HUES64 (cell line): ENCODE measurements at regions not wholly inside any gene's neighbourhood (a gene's known extent, or its start where the extent isn't known, plus 50 kb on each side); places are given as distances from the start of the nearest gene placed in this dataset.

Experiments
- H3K27ac ChIP-seq: 2 replicates; pipeline ENCODE4 v1.7.0; 2013; ENCODE audit warnings: low read depth, low read length, inconsistent platforms
- H3K27me3 ChIP-seq: 2 replicates; pipeline ENCODE4 v1.6.1; 2013; ENCODE audit warnings: mild to moderate bottlenecking, low read length; ENCODE audit not compliant: insufficient read depth
- H3K36me3 ChIP-seq: 2 replicates; pipeline ENCODE4 v1.6.1; 2013; ENCODE audit warnings: mild to moderate bottlenecking, low read length; ENCODE audit not compliant: insufficient read depth
- H3K4me1 ChIP-seq: 2 replicates; pipeline ENCODE4 v1.6.1; 2013; ENCODE audit warnings: mild to moderate bottlenecking, low read length, moderate library complexity; ENCODE audit not compliant: insufficient read depth
- H3K4me3 ChIP-seq: 2 replicates; pipeline ENCODE4 v1.5.1; 2013; ENCODE audit warnings: mild to moderate bottlenecking, low read length, moderate library complexity
- H3K9ac ChIP-seq: 2 replicates; pipeline ENCODE4 v1.6.1; 2013; ENCODE audit warnings: mild to moderate bottlenecking, low read depth, low read length
- H3K9me3 ChIP-seq: 2 replicates; pipeline ENCODE4 v1.6.1; 2013; ENCODE audit warnings: low read depth, low read length; ENCODE audit not compliant: insufficient read depth
- WGBS: fragments of 150-250, 120-280 bp; methylation state at CpG from one replicate; pipeline ENCODE4 v1.1.7; 2013; ENCODE audit warnings: missing lambda C conversion rate; 5-methylcytosine and 5-hydroxymethylcytosine counted together

DNA sequence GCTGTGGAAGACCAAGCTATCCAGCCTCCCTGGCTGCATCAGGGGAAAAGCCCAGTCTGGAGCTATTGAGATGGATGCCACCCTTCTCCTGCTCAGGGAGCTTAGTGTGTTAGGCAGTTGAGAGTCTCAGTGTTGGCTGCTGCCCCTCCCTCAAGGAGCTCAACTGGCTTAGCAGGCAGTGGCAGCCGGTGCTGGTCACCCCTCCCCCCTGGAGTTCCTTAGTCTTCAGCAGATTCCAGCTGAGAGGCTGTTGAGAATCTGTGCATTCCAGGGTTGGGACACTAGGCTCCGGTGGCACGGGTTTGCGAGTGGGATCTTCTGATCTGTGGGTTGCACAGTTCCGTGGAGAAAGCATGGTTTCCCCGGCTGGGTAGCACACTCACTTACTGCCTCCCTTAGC lies 883.8 kb downstream of the NSUN3 start:
- no peak overlapping the region for H3K9ac ChIP-seq
- H3K27me3 ChIP-seq, result no peaks in the 10 kb centered on the region
- H3K4me3 ChIP-seq, result no peak overlapping the region
- no peaks in the 10 kb centered on the region for H3K4me1 ChIP-seq
- 92% methylated on average over 6 of the region's 6 CpGs for WGBS
- no peaks in the 10 kb centered on the region for H3K36me3 ChIP-seq
- no peaks in the 10 kb centered on the region for H3K9me3 ChIP-seq
- no peak overlapping the region for H3K27ac ChIP-seq

DNA sequence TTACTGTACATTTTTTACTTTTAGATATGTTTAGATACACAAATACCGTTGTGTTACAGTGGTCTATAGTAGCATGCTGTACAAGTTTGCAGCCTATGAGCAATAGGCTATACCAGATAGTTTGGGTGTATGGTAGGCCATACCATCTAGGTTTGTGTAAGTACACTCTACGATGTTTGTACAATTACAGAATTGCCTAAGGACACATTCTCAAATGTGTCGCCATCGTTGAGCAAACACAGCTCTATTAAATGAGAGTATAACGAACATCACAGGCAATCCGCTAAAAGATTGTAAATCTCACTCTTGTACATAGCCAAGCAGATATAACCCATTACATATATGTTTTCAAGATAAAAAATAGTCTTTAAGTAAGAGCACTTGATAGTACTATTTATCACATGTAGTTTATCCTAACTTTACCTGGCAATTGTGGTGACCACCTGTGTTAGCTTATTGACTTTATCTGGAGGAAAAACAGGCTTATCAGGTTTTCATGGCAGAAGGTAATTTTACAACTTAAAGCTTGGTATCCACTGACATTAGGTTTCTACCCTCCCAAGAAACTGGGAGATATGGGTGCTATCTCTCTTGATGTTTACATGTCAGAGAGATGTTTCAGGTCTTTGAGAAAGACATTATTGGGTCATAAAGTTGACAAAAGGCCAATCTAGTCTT lies 898.7 kb downstream of the NSUN3 start:
- WGBS, result 94% methylated on average over 6 of the region's 6 CpGs
- no peaks in the 10 kb centered on the region; the same call in 1 of the 2 replicates for H3K4me1 ChIP-seq
- H3K4me3 ChIP-seq, result no peak overlapping the region
- no peaks in the 10 kb centered on the region for H3K36me3 ChIP-seq
- no peaks in the 10 kb centered on the region for H3K9me3 ChIP-seq
- no peak overlapping the region for H3K27ac ChIP-seq
- H3K9ac ChIP-seq, result no peak overlapping the region
- H3K27me3 ChIP-seq, result no peaks in the 10 kb centered on the region

DNA sequence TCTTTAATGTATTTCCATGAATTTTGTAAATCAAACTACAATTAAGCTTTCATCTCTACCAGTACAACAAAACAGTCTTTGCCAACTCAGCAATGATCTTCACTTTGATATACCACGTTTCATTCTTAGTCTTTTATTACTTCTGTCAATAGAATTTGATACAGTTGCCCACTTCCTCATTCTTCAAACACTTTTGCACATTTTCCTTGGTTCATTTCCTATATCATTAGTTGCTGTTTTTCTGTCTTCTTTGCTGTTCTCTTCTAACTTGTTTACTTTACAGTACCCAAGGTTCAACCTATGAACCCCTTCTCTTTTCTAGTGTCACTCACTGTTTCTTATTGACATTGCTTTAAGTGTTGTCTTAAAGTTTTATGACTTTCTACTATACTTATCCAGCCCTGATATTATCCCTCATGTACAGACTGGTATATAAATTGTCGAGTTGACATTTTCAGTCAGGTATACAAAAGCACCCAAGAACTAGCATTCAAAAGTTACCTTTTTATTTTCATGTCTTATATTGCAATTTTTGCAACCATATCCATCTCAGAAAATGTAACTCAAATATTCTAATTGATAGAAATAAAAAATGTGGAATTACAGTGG lies 903.1 kb downstream of the NSUN3 start:
- H3K27me3 ChIP-seq, result no peaks in the 10 kb centered on the region
- H3K36me3 ChIP-seq, result no peaks in the 10 kb centered on the region
- no peak overlapping the region for H3K9ac ChIP-seq
- H3K4me3 ChIP-seq, result no peak overlapping the region
- no peak overlapping the region for H3K27ac ChIP-seq
- no peaks in the 10 kb centered on the region for H3K4me1 ChIP-seq
- WGBS, result over 99% methylated on average over 2 of the region's 2 CpGs
- H3K9me3 ChIP-seq, result no peaks in the 10 kb centered on the region

DNA sequence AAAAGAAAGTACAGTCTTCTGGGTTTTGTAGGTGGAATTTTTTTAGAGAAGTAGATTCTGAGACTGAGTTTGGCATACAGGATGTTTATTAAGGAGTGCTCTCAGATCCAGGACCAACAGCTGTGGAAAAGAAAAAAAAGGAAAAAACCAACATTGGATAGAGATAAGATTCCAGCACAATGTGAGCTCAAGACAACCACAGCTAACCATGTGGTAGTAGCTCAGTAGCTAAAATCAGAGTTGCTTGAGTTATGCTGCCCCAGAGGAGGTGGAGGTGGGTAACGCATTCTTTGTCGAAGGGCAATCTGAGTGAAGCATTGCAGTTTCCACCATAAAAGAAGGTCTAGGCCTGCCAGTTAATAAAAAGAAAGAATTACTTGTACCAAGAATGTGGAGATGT lies 904.3 kb downstream of the NSUN3 start:
- H3K4me1 ChIP-seq, result no peaks in the 10 kb centered on the region
- no peak overlapping the region for H3K4me3 ChIP-seq
- H3K9me3 ChIP-seq, result no peaks in the 10 kb centered on the region
- no peaks in the 10 kb centered on the region for H3K27me3 ChIP-seq
- WGBS, result 89% methylated on average over 2 of the region's 2 CpGs
- H3K9ac ChIP-seq, result no peak overlapping the region
- no peaks in the 10 kb centered on the region for H3K36me3 ChIP-seq
- H3K27ac ChIP-seq, result no peak overlapping the region

DNA sequence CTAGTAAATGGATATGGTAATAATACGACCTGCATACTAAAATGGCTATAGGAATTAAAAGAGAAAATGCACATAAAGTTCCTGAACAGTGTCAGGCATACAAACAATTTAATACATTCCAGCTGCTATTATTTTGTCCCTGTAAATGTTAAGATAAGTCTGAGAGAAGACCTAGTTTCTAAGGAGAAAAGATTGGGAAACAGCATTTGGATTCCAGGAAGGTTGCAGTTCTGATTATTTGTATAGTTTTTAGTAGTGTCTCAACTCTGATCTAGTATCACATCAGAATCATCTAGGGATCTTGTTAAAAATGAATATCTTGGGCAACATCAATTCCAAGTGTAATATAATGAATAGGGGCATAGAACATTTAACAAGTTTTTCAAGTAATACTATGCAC lies 905.7 kb downstream of the NSUN3 start:
- no peaks in the 10 kb centered on the region for H3K9me3 ChIP-seq

DNA sequence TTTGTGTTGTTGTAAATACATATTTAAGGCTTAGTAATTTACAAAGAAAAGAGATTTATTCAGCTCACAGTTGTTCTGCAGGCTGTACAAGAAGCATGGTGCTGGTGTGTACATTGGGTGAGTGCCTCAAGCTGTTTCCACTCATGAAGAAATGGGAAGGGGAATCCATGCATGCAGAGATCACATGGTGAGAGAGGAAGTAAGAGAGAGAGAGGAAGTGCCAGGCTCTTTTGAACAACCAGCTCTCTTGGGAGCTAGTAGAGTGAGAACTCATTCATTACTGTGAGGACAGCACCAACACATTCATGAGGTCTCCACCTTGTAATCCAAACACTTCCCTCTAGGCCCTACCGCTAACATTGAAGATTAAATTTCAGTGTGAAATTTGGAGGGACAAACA lies 909.2 kb downstream of the NSUN3 start:
- no peaks in the 10 kb centered on the region for H3K9me3 ChIP-seq
- H3K4me3 ChIP-seq, result no peak overlapping the region
- H3K4me1 ChIP-seq, result no peaks in the 10 kb centered on the region
- H3K36me3 ChIP-seq, result no peaks in the 10 kb centered on the region
- no peak overlapping the region for H3K9ac ChIP-seq
- H3K27ac ChIP-seq, result no peak overlapping the region
- no CpG with 5 or more reads among the region's 1 CpG for WGBS
- no peaks in the 10 kb centered on the region for H3K27me3 ChIP-seq

More for the DNA sequence above, 905.7 kb downstream of the NSUN3 start:
- Histone ChIP-seq H3K9ac (no peak overlapping the region), H3K27ac (no peak overlapping the region), H3K4me1 (no peaks in the 10 kb centered on the region), H3K4me3 (no peak overlapping the region), H3K36me3 (no peaks in the 10 kb centered on the region), H3K27me3 (no peaks in the 10 kb centered on the region)
- no CpG with 5 or more reads among the region's 1 CpG for WGBS

DNA sequence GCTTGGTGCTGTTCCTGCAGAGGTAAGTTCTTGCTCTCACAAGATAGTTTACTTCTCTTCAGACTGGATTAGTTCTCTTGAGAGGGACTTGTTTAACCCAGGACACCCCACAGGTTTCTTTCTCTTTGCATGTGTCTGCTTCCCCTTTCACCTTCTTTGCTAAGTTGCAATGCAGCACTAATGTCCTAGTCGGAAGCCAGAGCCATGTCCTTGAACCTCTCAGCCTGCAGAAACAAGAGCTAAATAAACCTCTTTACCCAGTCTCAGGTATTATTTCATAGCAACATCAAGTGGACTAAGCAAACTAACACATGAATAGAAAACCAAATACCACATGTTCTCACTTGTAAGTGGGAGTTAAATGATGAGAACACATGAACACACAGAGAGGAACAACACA lies 915.2 kb downstream of the NSUN3 start:
- Histone ChIP-seq H3K9me3 (no peaks in the 10 kb centered on the region), H3K4me1 (no peaks in the 10 kb centered on the region), H3K27ac (no peak overlapping the region), H3K27me3 (no peaks in the 10 kb centered on the region), H3K36me3 (no peaks in the 10 kb centered on the region), H3K4me3 (no peak overlapping the region), H3K9ac (no peak overlapping the region)
- 90% methylated on average over 1 of the region's 1 CpG for WGBS

DNA sequence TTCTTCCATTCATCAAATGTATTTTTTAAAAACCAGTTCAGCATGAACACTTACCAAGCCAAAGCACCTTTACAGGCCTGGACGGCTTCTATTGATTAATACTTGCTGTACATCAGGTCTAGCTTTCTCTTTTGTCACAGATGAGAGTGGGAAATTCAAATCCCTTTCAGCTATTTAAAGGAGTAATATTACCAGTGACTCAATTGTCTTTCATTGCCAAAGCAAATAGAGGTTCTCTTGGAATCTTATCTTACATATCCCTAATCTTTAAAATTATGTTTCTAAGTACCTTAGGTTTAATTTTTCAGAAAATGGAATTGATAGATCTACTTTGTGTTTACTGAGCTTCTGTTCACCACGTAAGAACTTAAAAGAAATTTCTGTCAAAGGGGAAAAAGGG lies 922.9 kb downstream of the NSUN3 start:
- Histone ChIP-seq H3K4me1 (no peaks in the 10 kb centered on the region; the same call in 1 of the 2 replicates), H3K9me3 (no peaks in the 10 kb centered on the region), H3K36me3 (no peaks in the 10 kb centered on the region), H3K9ac (no peak overlapping the region), H3K27ac (no peak overlapping the region), H3K4me3 (no peak overlapping the region), H3K27me3 (no peaks in the 10 kb centered on the region)
- 97% methylated on average over 2 of the region's 2 CpGs for WGBS

DNA sequence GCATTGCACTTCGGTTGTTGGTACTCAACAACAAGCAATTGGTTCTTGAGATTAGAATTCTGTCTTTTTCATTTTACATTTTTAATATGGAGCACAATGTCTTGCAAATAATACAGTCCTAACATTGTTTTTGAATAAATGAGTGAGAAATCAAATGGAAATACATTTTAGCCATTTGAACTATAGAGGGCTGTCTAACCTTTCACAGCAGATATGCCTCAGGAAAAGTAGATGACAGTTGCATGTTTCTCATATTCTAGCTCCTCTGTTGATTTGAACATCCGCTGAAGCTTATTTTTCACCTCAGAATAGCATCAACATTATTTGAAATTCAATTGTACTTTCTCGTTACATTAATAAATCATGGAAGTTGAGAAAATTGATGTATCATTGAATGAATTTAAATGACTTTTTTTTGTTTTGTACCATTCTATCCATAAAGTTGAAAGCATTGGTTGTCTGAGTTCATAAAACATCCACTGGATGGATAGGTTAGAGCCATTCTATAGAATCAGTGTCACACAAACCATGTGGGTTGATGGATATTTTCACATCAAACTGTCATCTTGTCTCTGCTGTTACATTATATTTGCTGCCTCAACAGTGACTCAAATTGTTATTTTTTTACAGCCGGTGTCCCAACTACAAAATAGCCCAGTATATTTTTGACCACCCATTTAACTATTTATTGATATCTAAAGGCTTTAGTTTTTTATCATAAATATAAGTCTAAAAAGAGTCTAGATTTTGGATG lies 928.3 kb downstream of the NSUN3 start:
- 92% methylated on average over 3 of the region's 4 CpGs for WGBS
- H3K27me3 ChIP-seq, result no peaks in the 10 kb centered on the region
- no peak overlapping the region for H3K4me3 ChIP-seq
- H3K4me1 ChIP-seq, result no peaks in the 10 kb centered on the region; the same call in 1 of the 2 replicates
- no peak overlapping the region for H3K9ac ChIP-seq
- H3K36me3 ChIP-seq, result no peaks in the 10 kb centered on the region
- no peak overlapping the region for H3K27ac ChIP-seq
- no peaks in the 10 kb centered on the region for H3K9me3 ChIP-seq

DNA sequence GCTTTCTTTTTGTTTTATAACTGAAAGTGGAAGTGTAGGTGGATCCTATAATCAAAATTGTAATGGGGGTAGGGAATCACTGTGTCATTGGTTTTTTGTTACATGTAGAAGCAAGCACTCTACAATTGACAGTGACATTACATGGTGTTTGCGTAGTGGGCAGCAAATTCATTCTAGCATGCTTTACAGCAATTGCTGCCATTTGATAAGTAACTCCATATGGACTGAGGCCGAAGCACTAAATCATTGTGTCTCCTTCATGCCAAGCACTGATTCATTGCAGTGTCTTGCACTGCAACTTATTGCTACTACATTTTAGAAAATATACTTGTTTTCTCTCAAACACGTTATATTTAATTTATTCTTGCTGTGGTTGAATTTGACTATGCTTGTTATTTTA lies 933.9 kb downstream of the NSUN3 start:
- H3K27ac ChIP-seq, result no peak overlapping the region
- WGBS, result 97% methylated on average over 2 of the region's 3 CpGs
- H3K27me3 ChIP-seq, result no peaks in the 10 kb centered on the region
- no peaks in the 10 kb centered on the region for H3K36me3 ChIP-seq
- no peaks in the 10 kb centered on the region for H3K4me1 ChIP-seq
- H3K9ac ChIP-seq, result no peak overlapping the region
- no peaks in the 10 kb centered on the region for H3K9me3 ChIP-seq
- no peak overlapping the region for H3K4me3 ChIP-seq

DNA sequence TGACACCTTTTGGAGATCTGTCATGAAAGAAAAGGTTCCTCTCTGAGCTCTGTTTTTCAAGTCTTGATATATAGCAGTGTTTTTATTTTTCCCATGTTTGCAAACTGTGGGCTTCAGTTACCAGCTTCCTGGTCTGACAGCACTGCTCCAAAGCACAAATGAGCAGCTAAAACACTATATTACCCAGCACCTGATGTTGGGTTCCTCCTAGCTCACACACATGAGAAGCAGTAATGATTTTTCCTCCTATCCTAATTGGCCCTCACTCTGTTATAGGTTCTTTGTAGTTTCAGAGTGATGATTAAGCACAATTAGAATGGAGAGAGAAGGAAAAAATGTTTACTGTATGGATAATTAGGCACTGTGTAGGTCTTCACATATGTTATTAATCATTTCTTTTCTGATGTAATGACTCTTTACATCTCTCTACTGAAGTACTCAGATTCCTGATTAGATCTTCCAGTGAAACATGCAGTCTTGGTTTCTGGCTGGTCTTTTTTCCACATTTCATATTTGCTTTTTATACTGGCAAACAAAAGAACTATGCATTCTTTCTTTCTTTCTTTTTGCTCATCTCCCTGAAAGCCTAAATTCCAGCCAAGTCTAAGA lies 939.7 kb downstream of the NSUN3 start:
- Histone ChIP-seq H3K9ac (no peak overlapping the region), H3K9me3 (no peaks in the 10 kb centered on the region), H3K36me3 (no peaks in the 10 kb centered on the region), H3K27me3 (no peaks in the 10 kb centered on the region), H3K4me1 (peaks cover 10% of the 10 kb centered on the region; the same call in 1 of the 2 replicates), H3K27ac (no peak overlapping the region), H3K4me3 (no peak overlapping the region)
